ENCODE measurements at regions not wholly inside any gene's neighbourhood (a gene's known extent, or its start where the extent isn't known, plus 50 kb on each side); places are given as distances from the start of the nearest gene placed in this dataset.

- Histone ChIP-seq H4K8ac (replicated peaks; ENCODE audit: insufficient read length, low read depth, low read length) (no peak overlapping the region), H3K23me2 (ENCODE audit: insufficient read length, low read depth, low read length, poor library complexity, severe bottlenecking) (no peaks in the 10 kb centered on the region), H3K9ac (ENCODE audit: extremely low read depth, insufficient read length, low read length) (no peak overlapping the region), H2BK20ac (ENCODE audit: low read depth, low read length, poor library complexity, severe bottlenecking) (no peak overlapping the region), H3K4me2 (ENCODE audit: insufficient read depth, insufficient read length, low read length) (no peak overlapping the region), H2AK5ac (ENCODE audit: insufficient read length, low read length) (no peak overlapping the region), H4K5ac (ENCODE audit: insufficient read length, low read depth, low read length) (no peak overlapping the region), H4K20me1 (ENCODE audit: control insufficient read depth, insufficient read depth, insufficient read length) (no peaks in the 10 kb centered on the region), H2BK15ac (ENCODE audit: low read depth, low read length) (no peak overlapping the region), H2BK120ac (ENCODE audit: low read depth, low read length, poor library complexity, severe bottlenecking) (no peak overlapping the region), H3K56ac (ENCODE audit: insufficient read length, low read depth, low read length) (no peak overlapping the region), H3K27me3 (ENCODE audit: insufficient read depth, low read length) (no peaks in the 10 kb centered on the region; the same call in 1 of the 2 replicates), H4K91ac (ENCODE audit: insufficient read length, low read depth, low read length) (no peak overlapping the region), H3K27ac (ENCODE audit: insufficient read length, low read depth, low read length) (no peak overlapping the region), H3K79me2 (ENCODE audit: insufficient read depth, low read length) (no peaks in the 10 kb centered on the region), H2AFZ (ENCODE audit: low read length) (no peak overlapping the region), H3K9me3 (ENCODE audit: control insufficient read depth, low read depth, low read length) (no peaks in the 10 kb centered on the region), H3K4me1 (ENCODE audit: insufficient read depth, low read length) (no peaks in the 10 kb centered on the region), H3T11ph (ENCODE audit: low read length) (no peak overlapping the region), H3K14ac (ENCODE audit: insufficient read depth, low read length) (no peak overlapping the region), H3K23ac (ENCODE audit: insufficient read length, low read depth, low read length) (no peak overlapping the region), H3K79me1 (ENCODE audit: insufficient read depth, low read depth, low read length, poor library complexity, severe bottlenecking) (no peaks in the 10 kb centered on the region), H2BK12ac (ENCODE audit: insufficient read length, low read depth, low read length) (no peak overlapping the region), H3K18ac (ENCODE audit: insufficient read length, low read depth, low read length) (no peak overlapping the region), H3K4ac (ENCODE audit: low read depth, low read length) (no peak overlapping the region), H2BK5ac (ENCODE audit: insufficient read length, low read length) (no peak overlapping the region)
- no peak for DNase-seq
- TF ChIP-seq, protein P1, sequence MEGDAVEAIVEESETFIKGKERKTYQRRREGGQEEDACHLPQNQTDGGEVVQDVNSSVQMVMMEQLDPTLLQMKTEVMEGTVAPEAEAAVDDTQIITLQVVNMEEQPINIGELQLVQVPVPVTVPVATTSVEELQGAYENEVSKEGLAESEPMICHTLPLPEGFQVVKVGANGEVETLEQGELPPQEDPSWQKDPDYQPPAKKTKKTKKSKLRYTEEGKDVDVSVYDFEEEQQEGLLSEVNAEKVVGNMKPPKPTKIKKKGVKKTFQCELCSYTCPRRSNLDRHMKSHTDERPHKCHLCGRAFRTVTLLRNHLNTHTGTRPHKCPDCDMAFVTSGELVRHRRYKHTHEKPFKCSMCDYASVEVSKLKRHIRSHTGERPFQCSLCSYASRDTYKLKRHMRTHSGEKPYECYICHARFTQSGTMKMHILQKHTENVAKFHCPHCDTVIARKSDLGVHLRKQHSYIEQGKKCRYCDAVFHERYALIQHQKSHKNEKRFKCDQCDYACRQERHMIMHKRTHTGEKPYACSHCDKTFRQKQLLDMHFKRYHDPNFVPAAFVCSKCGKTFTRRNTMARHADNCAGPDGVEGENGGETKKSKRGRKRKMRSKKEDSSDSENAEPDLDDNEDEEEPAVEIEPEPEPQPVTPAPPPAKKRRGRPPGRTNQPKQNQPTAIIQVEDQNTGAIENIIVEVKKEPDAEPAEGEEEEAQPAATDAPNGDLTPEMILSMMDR (conservative IDR thresholded peaks at IDR 0.05) = no peak
- H3K4me1 Mint-ChIP-seq = peaks cover 10 to 11% of the 10 kb centered on the region in 2 experiments
- H3K27me3 Mint-ChIP-seq (ENCODE audit: low read depth) = no peaks in the 10 kb centered on the region
- peaks cover 0 to 4% (median 0%) of the 10 kb centered on the region in 3 experiments; a peak in 1 of 7 replicates for H3K36me3 Mint-ChIP-seq (ENCODE audit: insufficient read depth in 1 of 3, low read depth in 3 of 3)
- no peak overlapping the region for H3K27ac Mint-ChIP-seq
- no CpG with 5 or more reads among the region's 1 CpG for WGBS (ENCODE audit: extremely low coverage, insufficient read length, low lambda C conversion rate)
- H3K9me3 Mint-ChIP-seq = no peaks in the 10 kb centered on the region; a peak in 2 of 5 replicates
- no peak overlapping the region for H3K4me3 Mint-ChIP-seq
These were observed 292.0 kb downstream of the TBL1XR1 start for GRCh38 chr3:176905331-176905730.

All from H9 (cell line).